ENCODE measurements at regions not wholly inside any gene's neighbourhood (a gene's known extent, or its start where the extent isn't known, plus 50 kb on each side); places are given as distances from the start of the nearest gene placed in this dataset.
"Not testable (repeated sequence)": the region's sequence is repeated elsewhere in the genome, so short reads cannot be mapped to it uniquely, and the experiment has no call there.

DNA sequence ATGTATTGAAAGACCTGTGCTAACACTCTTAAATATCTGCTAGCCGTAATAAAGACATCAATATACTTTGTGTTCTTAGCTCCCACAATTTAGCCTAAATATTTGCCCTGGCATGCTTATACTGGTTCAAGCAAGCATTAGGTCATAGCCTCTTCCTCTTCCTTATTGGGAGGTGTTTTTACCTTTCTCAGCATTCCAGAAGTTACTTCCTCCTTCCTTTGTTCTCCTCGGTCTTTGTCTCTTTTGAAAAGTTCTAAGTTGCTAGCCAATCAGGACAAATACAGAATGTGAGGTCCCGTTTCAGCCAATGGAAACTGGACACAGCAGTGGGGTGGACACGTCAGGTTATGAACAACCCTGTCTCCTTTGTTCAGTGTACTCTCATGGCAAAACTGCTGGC lies 2543.6 kb downstream of the PCDH9 start:
- H3K9me3 Mint-ChIP-seq; H4K20me1 ChIP-seq (replicated peaks; ENCODE audit: insufficient read depth); H3K27ac ChIP-seq (ENCODE audit: low read depth); H3F3A ChIP-seq (replicated peaks; ENCODE audit: low read depth); H3K4me2 ChIP-seq; H3K79me2 ChIP-seq (replicated peaks; ENCODE audit: insufficient read depth); H3K27me3 Mint-ChIP-seq (ENCODE audit: insufficient read depth, low read depth, poor library complexity); H3K27me3 ChIP-seq (ENCODE audit: insufficient read depth); H3K4me3 Mint-ChIP-seq; H2AFZ ChIP-seq; ATAC-seq; H3K36me3 ChIP-seq (ENCODE audit: insufficient read depth); H3K4me3 ChIP-seq; H3K9me2 ChIP-seq (ENCODE audit: insufficient read depth): not testable (repeated sequence)
- peaks cover 28% of the 10 kb centered on the region for H3K4me1 ChIP-seq (ENCODE audit: insufficient read depth)
- DNase-seq (ENCODE audit: low spot score) = peak; percentile 12
- Mint-ChIP-seq H3K27ac (peak overlapping the region; percentile 26; the same call in 1 of the 2 replicates), H3K36me3 (ENCODE audit: low read depth) (peaks cover 10% of the 10 kb centered on the region; the same call in 2 of the 3 replicates), H3K4me1 (peaks cover 33% of the 10 kb centered on the region)

DNA sequence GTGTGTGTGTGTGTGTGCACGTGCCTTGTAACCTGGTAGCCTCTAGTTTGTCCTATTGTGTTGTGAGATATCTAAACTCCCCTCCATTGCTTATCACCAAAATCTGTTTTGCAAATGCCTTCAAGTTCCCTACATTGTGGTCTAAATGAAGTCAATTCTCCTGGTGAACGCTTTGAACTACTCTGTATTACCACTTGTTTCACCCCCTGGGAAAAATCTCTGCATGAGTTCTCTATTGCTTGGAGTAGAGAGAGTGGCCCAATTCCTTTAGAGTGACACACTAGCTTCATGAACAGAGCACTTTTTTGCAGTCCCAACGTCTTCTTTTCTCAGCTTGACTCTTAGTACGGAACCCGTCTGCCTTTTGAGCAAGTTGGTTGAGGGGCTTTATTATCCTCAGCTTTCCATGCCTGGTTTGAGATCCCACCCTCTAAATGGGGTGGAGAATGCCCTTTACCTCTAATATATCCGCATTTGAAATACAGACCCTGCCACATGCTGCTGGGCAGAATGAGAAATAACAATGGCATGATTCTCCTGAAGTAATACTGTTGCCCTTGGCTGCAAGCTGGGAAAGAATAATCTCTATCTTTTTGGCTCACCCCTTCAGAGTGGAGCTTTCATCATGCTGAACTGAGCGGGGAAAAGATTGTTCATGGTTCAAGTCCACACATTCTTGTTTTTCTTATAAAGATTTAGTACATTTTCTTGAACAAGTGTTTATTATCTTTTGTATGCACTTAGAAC lies 2545.3 kb downstream of the PCDH9 start:
- no peak overlapping the region; the same call in 2 of the 3 replicates for H3K4me3 Mint-ChIP-seq
- H3K9me2 ChIP-seq (ENCODE audit: insufficient read depth) = 0 out of 2 replicates have a peak, but pooled peaks cover 3% of the 10 kb centered on the region
- H3K4me1 Mint-ChIP-seq = peaks cover 33% of the 10 kb centered on the region
- peak overlapping the region; percentile 64 for H3K4me2 ChIP-seq
- no peaks in the 10 kb centered on the region for H3F3A ChIP-seq (replicated peaks; ENCODE audit: low read depth)
- peaks cover 2% of the 10 kb centered on the region for H3K27me3 Mint-ChIP-seq (ENCODE audit: insufficient read depth, low read depth, poor library complexity)
- H3K27ac ChIP-seq (ENCODE audit: low read depth) = peak overlapping the region; percentile 80
- H3K4me3 ChIP-seq = no peak overlapping the region
- H3K36me3 Mint-ChIP-seq (ENCODE audit: low read depth) = peaks cover 12% of the 10 kb centered on the region; the same call in 2 of the 3 replicates
- H3K36me3 ChIP-seq (ENCODE audit: insufficient read depth) = no peaks in the 10 kb centered on the region
- DNase-seq (ENCODE audit: low spot score) (peak; percentile 44), ATAC-seq (peak; percentile 97)
- peaks cover 28% of the 10 kb centered on the region for H3K4me1 ChIP-seq (ENCODE audit: insufficient read depth)
- H3K79me2 ChIP-seq (replicated peaks; ENCODE audit: insufficient read depth) = no peaks in the 10 kb centered on the region
- no peaks in the 10 kb centered on the region for H4K20me1 ChIP-seq (replicated peaks; ENCODE audit: insufficient read depth)
- H3K27me3 ChIP-seq (ENCODE audit: insufficient read depth) = no peaks in the 10 kb centered on the region
- peaks cover 5% of the 10 kb centered on the region; the same call in 1 of the 3 replicates for H3K9me3 Mint-ChIP-seq
- H3K27ac Mint-ChIP-seq = peak overlapping the region; percentile 81
- peak overlapping the region; percentile 75 for H2AFZ ChIP-seq
- TF ChIP-seq ZNF331 (CRISPR knock-in tag; IDR thresholded peaks at IDR 0.05; ENCODE audit: low read depth) (no peak), EZH2phosphoT487 (IDR thresholded peaks at IDR 0.05; ENCODE audit: unreplicated experiment) (no peak), STAT1 (IDR thresholded peaks at IDR 0.05; ENCODE audit: unreplicated experiment) (no peak), NANOG (IDR thresholded peaks at IDR 0.05; ENCODE audit: borderline replicate concordance) (peak; percentile 93)
- TF ChIP-seq, protein P1, sequence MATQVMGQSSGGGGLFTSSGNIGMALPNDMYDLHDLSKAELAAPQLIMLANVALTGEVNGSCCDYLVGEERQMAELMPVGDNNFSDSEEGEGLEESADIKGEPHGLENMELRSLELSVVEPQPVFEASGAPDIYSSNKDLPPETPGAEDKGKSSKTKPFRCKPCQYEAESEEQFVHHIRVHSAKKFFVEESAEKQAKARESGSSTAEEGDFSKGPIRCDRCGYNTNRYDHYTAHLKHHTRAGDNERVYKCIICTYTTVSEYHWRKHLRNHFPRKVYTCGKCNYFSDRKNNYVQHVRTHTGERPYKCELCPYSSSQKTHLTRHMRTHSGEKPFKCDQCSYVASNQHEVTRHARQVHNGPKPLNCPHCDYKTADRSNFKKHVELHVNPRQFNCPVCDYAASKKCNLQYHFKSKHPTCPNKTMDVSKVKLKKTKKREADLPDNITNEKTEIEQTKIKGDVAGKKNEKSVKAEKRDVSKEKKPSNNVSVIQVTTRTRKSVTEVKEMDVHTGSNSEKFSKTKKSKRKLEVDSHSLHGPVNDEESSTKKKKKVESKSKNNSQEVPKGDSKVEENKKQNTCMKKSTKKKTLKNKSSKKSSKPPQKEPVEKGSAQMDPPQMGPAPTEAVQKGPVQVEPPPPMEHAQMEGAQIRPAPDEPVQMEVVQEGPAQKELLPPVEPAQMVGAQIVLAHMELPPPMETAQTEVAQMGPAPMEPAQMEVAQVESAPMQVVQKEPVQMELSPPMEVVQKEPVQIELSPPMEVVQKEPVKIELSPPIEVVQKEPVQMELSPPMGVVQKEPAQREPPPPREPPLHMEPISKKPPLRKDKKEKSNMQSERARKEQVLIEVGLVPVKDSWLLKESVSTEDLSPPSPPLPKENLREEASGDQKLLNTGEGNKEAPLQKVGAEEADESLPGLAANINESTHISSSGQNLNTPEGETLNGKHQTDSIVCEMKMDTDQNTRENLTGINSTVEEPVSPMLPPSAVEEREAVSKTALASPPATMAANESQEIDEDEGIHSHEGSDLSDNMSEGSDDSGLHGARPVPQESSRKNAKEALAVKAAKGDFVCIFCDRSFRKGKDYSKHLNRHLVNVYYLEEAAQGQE (IDR thresholded peaks at IDR 0.05; ENCODE audit: unreplicated experiment) = no peak
- TF ChIP-seq, protein P2, sequence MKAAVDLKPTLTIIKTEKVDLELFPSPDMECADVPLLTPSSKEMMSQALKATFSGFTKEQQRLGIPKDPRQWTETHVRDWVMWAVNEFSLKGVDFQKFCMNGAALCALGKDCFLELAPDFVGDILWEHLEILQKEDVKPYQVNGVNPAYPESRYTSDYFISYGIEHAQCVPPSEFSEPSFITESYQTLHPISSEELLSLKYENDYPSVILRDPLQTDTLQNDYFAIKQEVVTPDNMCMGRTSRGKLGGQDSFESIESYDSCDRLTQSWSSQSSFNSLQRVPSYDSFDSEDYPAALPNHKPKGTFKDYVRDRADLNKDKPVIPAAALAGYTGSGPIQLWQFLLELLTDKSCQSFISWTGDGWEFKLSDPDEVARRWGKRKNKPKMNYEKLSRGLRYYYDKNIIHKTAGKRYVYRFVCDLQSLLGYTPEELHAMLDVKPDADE (IDR thresholded peaks at IDR 0.05) = no peak
- TF ChIP-seq, protein P3, sequence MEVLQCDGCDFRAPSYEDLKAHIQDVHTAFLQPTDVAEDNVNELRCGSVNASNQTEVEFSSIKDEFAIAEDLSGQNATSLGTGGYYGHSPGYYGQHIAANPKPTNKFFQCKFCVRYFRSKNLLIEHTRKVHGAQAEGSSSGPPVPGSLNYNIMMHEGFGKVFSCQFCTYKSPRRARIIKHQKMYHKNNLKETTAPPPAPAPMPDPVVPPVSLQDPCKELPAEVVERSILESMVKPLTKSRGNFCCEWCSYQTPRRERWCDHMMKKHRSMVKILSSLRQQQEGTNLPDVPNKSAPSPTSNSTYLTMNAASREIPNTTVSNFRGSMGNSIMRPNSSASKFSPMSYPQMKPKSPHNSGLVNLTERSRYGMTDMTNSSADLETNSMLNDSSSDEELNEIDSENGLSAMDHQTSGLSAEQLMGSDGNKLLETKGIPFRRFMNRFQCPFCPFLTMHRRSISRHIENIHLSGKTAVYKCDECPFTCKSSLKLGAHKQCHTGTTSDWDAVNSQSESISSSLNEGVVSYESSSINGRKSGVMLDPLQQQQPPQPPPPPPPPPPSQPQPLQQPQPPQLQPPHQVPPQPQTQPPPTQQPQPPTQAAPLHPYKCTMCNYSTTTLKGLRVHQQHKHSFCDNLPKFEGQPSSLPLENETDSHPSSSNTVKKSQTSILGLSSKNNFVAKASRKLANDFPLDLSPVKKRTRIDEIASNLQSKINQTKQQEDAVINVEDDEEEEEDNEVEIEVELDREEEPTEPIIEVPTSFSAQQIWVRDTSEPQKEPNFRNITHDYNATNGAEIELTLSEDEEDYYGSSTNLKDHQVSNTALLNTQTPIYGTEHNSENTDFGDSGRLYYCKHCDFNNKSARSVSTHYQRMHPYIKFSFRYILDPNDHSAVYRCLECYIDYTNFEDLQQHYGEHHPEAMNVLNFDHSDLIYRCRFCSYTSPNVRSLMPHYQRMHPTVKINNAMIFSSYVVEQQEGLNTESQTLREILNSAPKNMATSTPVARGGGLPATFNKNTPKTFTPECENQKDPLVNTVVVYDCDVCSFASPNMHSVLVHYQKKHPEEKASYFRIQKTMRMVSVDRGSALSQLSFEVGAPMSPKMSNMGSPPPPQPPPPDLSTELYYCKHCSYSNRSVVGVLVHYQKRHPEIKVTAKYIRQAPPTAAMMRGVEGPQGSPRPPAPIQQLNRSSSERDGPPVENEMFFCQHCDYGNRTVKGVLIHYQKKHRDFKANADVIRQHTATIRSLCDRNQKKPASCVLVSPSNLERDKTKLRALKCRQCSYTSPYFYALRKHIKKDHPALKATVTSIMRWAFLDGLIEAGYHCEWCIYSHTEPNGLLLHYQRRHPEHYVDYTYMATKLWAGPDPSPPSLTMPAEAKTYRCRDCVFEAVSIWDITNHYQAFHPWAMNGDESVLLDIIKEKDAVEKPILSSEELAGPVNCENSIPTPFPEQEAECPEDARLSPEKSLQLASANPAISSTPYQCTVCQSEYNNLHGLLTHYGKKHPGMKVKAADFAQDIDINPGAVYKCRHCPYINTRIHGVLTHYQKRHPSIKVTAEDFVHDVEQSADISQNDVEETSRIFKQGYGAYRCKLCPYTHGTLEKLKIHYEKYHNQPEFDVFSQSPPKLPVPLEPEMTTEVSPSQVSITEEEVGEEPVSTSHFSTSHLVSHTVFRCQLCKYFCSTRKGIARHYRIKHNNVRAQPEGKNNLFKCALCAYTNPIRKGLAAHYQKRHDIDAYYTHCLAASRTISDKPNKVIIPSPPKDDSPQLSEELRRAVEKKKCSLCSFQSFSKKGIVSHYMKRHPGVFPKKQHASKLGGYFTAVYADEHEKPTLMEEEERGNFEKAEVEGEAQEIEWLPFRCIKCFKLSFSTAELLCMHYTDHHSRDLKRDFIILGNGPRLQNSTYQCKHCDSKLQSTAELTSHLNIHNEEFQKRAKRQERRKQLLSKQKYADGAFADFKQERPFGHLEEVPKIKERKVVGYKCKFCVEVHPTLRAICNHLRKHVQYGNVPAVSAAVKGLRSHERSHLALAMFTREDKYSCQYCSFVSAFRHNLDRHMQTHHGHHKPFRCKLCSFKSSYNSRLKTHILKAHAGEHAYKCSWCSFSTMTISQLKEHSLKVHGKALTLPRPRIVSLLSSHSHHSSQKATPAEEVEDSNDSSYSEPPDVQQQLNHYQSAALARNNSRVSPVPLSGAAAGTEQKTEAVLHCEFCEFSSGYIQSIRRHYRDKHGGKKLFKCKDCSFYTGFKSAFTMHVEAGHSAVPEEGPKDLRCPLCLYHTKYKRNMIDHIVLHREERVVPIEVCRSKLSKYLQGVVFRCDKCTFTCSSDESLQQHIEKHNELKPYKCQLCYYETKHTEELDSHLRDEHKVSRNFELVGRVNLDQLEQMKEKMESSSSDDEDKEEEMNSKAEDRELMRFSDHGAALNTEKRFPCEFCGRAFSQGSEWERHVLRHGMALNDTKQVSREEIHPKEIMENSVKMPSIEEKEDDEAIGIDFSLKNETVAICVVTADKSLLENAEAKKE (CRISPR knock-in tag; IDR thresholded peaks at IDR 0.05) = peak; percentile 82
- TF ChIP-seq, protein P4, sequence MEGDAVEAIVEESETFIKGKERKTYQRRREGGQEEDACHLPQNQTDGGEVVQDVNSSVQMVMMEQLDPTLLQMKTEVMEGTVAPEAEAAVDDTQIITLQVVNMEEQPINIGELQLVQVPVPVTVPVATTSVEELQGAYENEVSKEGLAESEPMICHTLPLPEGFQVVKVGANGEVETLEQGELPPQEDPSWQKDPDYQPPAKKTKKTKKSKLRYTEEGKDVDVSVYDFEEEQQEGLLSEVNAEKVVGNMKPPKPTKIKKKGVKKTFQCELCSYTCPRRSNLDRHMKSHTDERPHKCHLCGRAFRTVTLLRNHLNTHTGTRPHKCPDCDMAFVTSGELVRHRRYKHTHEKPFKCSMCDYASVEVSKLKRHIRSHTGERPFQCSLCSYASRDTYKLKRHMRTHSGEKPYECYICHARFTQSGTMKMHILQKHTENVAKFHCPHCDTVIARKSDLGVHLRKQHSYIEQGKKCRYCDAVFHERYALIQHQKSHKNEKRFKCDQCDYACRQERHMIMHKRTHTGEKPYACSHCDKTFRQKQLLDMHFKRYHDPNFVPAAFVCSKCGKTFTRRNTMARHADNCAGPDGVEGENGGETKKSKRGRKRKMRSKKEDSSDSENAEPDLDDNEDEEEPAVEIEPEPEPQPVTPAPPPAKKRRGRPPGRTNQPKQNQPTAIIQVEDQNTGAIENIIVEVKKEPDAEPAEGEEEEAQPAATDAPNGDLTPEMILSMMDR (conservative IDR thresholded peaks at IDR 0.05; ENCODE audit: low read depth in 2 of 2) = no peak

All from GM23338 (cell line).